ENCODE measurements at regions not wholly inside any gene's neighbourhood (a gene's known extent, or its start where the extent isn't known, plus 50 kb on each side); places are given as distances from the start of the nearest gene placed in this dataset.

DNA sequence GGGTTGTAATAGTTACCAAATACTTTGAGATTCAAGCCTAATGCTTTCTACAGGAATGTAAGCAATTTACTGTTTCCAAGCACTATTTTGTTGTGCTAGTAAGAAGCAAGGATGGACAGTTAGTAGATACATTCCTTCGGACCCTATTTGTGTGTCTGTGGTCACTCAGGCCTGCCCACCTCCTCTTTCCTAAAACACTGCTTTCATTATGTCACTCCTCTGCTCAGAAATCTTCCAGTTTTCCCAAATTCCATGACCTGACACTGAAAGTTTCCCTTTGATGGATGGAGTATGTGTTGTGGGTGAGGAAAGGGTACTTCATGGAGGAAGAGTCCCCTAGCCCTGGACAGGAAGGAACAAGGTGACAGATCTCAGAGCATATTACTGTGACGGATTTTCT is 141.1 kb downstream of the DISP1 start:
- DNase-seq (ENCODE audit: low spot score) = no peak
- Histone ChIP-seq H3K27ac (no peak overlapping the region), H3K4me3 (no peak overlapping the region)
- TF ChIP-seq, protein P1, sequence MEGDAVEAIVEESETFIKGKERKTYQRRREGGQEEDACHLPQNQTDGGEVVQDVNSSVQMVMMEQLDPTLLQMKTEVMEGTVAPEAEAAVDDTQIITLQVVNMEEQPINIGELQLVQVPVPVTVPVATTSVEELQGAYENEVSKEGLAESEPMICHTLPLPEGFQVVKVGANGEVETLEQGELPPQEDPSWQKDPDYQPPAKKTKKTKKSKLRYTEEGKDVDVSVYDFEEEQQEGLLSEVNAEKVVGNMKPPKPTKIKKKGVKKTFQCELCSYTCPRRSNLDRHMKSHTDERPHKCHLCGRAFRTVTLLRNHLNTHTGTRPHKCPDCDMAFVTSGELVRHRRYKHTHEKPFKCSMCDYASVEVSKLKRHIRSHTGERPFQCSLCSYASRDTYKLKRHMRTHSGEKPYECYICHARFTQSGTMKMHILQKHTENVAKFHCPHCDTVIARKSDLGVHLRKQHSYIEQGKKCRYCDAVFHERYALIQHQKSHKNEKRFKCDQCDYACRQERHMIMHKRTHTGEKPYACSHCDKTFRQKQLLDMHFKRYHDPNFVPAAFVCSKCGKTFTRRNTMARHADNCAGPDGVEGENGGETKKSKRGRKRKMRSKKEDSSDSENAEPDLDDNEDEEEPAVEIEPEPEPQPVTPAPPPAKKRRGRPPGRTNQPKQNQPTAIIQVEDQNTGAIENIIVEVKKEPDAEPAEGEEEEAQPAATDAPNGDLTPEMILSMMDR (IDR thresholded peaks at IDR 0.05) = no peak

DNA sequence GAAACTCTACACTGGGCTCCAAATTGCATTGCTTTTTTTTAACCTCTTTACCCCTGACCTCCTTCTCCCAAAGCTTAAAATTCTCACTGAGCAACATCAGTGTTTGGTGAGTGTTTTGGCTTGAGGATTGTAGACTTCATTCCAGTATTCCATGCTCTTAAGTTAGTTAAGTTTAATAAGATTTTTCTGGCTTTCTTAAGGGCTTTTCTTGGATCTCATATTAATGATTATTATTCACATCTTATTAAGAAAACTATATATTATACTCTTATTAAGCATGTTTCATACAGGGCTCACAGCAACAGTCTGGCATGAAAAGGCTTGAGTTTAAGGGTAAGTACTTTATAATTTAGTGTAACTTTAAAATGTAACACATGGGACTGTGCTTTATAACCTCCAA is 141.8 kb downstream of the DISP1 start:
- no peak for DNase-seq (ENCODE audit: low spot score)
- H3K27ac ChIP-seq = no peak overlapping the region
- TF ChIP-seq, protein P1 (IDR thresholded peaks at IDR 0.05) = no peak

DNA sequence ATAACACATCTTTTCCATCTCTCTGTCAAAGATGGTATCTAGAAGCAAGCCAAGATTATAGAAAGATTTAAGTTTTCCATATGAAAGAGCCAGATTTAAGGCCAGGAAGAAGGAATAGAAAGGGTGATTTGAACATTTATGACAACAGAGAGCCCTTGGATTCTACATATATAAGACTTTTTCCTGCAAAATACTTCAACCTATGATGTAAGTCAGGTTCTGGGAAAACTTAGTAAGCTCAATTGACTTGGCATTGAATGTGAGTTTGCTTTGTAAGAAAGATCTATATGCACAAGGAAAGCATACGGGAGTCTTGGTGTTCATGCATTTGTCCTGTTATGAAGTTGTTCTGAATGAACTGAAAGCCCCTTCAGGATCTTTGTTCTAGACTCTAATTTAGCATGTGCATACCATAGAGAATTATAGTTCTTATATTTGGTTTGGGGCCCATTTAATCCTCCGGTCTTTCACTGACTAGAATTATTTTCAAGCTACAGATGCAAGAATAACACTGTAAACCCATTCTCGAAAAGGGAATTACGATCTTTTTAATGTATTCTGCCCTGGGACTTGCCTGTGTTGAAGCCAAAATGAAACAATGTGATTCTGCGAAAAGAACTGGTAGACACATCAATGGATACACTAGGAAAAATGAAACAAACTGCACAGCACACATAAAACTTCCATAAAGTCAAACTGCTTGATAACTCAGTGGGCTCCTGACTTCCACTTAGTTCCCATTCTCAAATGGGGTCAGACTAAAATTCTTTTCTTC is 152.8 kb downstream of the DISP1 start:
- H3K27ac ChIP-seq = no peak overlapping the region
- no peak for DNase-seq (ENCODE audit: low spot score)
- TF ChIP-seq, protein P1 (IDR thresholded peaks at IDR 0.05) = no peak
- H3K4me3 ChIP-seq = no peak overlapping the region

More for the DNA sequence above, 141.8 kb downstream of the DISP1 start:
- no peak overlapping the region for H3K4me3 ChIP-seq

DNA sequence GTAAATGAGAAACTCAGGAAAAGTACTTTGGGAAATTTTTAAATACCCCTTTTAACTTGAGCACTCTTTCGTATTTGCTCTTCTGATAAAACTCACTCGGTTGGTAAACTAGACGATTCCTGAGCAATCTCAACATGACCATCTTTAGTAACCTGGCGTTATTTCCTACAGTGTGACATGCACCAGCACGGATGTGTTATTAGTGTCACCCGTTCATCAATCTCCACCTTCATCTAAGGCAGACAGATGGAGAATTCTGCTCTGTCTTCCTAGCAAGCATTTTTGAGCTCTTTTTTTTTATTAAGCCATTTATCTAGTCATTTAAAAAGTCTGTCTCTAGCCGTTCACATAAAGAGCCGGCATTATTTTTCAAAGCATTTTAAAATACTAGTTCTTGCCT is 155.2 kb downstream of the DISP1 start:
- H3K27ac ChIP-seq = no peak overlapping the region
- no peak for DNase-seq (ENCODE audit: low spot score)
- TF ChIP-seq, protein P1 (IDR thresholded peaks at IDR 0.05) = no peak
- no peak overlapping the region for H3K4me3 ChIP-seq

DNA sequence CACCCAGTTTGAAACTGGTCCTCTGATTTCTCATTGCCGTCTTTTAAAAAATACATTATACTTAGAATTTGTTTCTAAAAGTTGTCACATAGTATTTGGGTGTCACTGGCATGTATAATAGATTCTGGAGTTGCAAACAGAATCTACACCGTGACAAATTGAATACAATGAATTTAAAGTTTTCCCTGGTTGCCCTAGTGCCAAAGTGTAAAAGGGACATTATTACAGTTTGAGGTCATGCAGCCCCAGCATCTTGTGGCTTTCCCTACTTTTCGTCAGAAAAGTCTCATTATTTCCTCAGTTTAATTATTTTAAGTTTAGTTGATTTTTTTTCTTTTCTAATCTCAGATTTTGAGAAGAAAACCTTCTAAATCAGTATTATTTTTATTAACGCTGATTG is 155.9 kb downstream of the DISP1 start:
- H3K27ac ChIP-seq = no peak overlapping the region
- H3K4me3 ChIP-seq = no peak overlapping the region
- DNase-seq (ENCODE audit: low spot score) = no peak
- TF ChIP-seq, protein P1 (IDR thresholded peaks at IDR 0.05) = no peak

DNA sequence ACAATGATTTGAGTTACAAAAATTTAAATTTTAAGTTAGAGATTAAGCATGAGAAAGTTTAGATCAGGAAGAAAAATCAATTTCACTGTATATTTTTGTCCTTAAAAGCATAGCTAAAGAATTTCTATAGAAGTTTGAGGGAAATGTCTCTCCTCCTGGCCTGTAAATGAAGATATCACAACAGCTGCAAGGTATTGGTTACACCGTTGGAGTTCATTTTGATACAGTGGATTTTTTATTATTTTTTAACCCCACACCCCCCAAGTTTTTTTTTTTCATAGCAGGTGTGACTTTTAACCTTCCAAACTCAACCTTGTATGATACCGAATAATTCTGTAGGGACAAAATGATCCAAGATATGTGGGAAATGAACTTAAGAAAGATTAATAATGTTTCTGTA is 156.3 kb downstream of the DISP1 start:
- Histone ChIP-seq H3K4me3 (no peak overlapping the region), H3K27ac (no peak overlapping the region)
- DNase-seq (ENCODE audit: low spot score) = no peak
- TF ChIP-seq, protein P1 (IDR thresholded peaks at IDR 0.05) = no peak

DNA sequence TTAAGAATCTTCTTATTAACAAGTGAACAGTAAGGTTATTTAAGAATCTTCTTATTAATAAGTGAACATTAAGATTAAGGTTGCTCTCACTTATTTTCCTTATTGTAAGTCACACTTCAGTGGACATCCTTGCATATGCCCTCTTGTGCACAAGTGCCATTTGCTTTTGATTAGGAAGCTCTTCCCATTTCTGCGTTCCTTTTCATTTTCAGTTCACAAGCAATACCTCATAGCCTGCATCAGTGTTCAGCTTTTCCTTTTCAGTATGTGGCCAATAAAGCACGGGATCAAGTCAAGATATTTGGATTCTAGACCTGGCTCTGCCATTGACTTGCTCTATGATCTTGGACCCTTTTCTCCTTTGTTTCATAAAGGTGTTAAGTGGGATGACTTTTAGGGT is 158.7 kb downstream of the DISP1 start:
- Histone ChIP-seq H3K4me3 (no peak overlapping the region), H3K27ac (no peak overlapping the region)
- TF ChIP-seq, protein P1 (IDR thresholded peaks at IDR 0.05) = no peak
- no peak for DNase-seq (ENCODE audit: low spot score)
